ENCODE measurements at regions not wholly inside any gene's neighbourhood (a gene's known extent, or its start where the extent isn't known, plus 50 kb on each side); places are given as distances from the start of the nearest gene placed in this dataset.

DNA sequence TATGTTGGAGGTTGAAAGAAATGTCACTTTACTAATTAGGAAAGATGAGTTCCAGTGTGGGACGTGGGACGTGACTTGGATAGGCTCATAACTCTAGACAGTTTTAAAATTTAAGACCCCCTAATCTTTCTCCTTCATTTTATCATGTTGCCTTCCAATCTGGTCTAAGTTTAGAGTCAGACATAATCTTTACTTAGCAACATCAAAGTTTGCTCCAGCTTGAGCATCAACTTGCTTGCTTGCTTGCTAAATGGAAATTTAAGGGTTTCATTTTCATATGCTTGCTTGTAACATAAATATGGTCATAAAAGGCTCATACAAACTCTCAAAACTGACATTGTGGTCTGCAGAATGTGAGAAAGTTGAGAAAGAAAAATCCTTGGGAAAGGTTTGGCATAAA, 428.9 kb downstream of the EPHA4 start:
- Histone ChIP-seq H3K27me3 (no peaks in the 10 kb centered on the region), H3K36me3 (no peaks in the 10 kb centered on the region), H3K27ac (no peak overlapping the region), H3K4me1 (no peaks in the 10 kb centered on the region), H3K4me3 (no peak overlapping the region), H3K9me3 (no peaks in the 10 kb centered on the region)
- TF ChIP-seq POLR2A (IDR thresholded peaks at IDR 0.05), result no peak
- no peak for TF ChIP-seq CTCF (IDR thresholded peaks at IDR 0.05)
- intact Hi-C loops (cut with DNase I; ENCODE audit: low total_unique reads), result no loop called here
- DNase-seq, result no peak

DNA sequence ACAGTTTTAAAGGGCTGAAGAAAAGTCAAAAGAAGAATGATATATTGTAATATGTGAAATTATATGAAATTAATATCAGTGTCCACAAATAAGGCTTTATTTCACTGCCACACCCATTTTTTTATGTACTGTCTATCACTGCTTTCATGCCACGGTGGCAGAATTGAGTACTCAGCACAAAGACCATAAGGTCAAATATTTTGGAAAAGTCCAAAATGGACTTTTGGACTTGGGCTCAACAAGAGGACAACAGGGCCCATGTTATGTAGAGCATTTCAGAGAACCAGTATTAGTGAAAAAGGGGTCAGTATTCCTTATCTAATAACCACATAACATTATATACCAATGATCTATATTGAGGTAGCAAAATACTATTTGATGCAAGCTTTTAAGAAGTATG, 427.2 kb downstream of the EPHA4 start:
- Histone ChIP-seq H3K4me3 (no peak overlapping the region), H3K4me1 (no peaks in the 10 kb centered on the region), H3K9me3 (no peaks in the 10 kb centered on the region), H3K27ac (no peak overlapping the region), H3K27me3 (no peaks in the 10 kb centered on the region), H3K36me3 (no peaks in the 10 kb centered on the region)
- no peak for DNase-seq
- TF ChIP-seq CTCF (IDR thresholded peaks at IDR 0.05) (no peak), POLR2A (IDR thresholded peaks at IDR 0.05) (no peak)
- intact Hi-C loops (cut with DNase I; ENCODE audit: low total_unique reads), result no loop called here

GRCh38 chr2:221145396-221145795, 426.7 kb downstream of the EPHA4 start:
- Histone ChIP-seq H3K27me3 (no peaks in the 10 kb centered on the region), H3K4me1 (no peaks in the 10 kb centered on the region), H3K9me3 (no peaks in the 10 kb centered on the region), H3K4me3 (no peak overlapping the region), H3K27ac (no peak overlapping the region), H3K36me3 (no peaks in the 10 kb centered on the region)
- TF ChIP-seq CTCF (IDR thresholded peaks at IDR 0.05) (no peak), POLR2A (IDR thresholded peaks at IDR 0.05) (no peak)
- intact Hi-C loops (cut with DNase I; ENCODE audit: low total_unique reads), result no loop called here
- DNase-seq, result no peak

- Histone ChIP-seq H3K4me1 (no peaks in the 10 kb centered on the region), H3K9me3 (no peaks in the 10 kb centered on the region), H3K27ac (no peak overlapping the region), H3K4me3 (no peak overlapping the region), H3K27me3 (no peaks in the 10 kb centered on the region), H3K36me3 (no peaks in the 10 kb centered on the region)
- DNase-seq, result no peak
- intact Hi-C loops (cut with DNase I; ENCODE audit: low total_unique reads), result no loop called here
- TF ChIP-seq CTCF (IDR thresholded peaks at IDR 0.05) (no peak), POLR2A (IDR thresholded peaks at IDR 0.05) (no peak)
Measured at GRCh38 chr2:221153226-221153625, 418.9 kb downstream of the EPHA4 start.

DNA sequence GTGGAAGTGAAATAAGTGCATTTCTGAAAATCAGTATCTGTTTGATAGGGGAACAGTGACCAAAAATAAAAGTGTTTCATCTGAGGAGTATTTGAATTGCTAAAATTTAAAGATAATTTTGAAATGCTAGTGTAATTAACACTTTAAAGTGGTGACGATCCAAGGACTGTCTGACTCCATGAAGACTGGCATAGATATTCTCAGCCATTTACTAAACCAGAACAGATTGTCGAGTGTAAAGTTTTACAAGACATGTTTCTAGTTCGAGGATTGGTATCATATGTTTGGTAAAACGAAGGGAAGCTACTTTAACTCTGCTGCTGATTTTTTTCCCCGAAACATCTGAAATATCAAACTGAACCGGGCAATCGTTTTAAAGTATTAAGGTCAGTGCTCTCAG, 417.9 kb downstream of the EPHA4 start:
- Histone ChIP-seq H3K9me3 (no peaks in the 10 kb centered on the region), H3K27me3 (no peaks in the 10 kb centered on the region), H3K4me3 (no peak overlapping the region), H3K27ac (no peak overlapping the region), H3K4me1 (no peaks in the 10 kb centered on the region), H3K36me3 (no peaks in the 10 kb centered on the region)
- DNase-seq, result no peak
- TF ChIP-seq POLR2A (IDR thresholded peaks at IDR 0.05), result no peak
- TF ChIP-seq CTCF (IDR thresholded peaks at IDR 0.05), result no peak
- intact Hi-C loops (cut with DNase I; ENCODE audit: low total_unique reads), result no loop called here
